CD8-positive, alpha-beta memory T cell (primary cell): ENCODE measurements at regions not wholly inside any gene's neighbourhood (a gene's known extent, or its start where the extent isn't known, plus 50 kb on each side); places are given as distances from the start of the nearest gene placed in this dataset.

Experiments used
- CTCF ChIA-PET: fragments of 350-600 bp; sonication (Branson Sonifier 250); formaldehyde crosslinking; loops from one replicate; lab custom pipeline; 2021; ENCODE audit warnings: antibody characterized with exemption; lab: Charles Lee
- POLR2A ChIA-PET: fragments of 350-600 bp; sonication (Branson Sonifier 250); formaldehyde crosslinking; loops from one replicate; lab custom pipeline; 2021; ENCODE audit warnings: antibody characterized with exemption; lab: Charles Lee
- DNase-seq, 5 donors: peaks; one replicate each; pipeline versions ENCODE4 v3.0.0 to v3.0.0-alpha.2; 2020 to 2022; ENCODE audit warnings: mixed read lengths in 1 of 5
- H3K27ac ChIP-seq: one replicate; pipeline ENCODE4 v1.7.0; 2013; ENCODE audit warnings: low read depth, mild to moderate bottlenecking, low read length, moderate library complexity
- H3K27me3 ChIP-seq: 2 replicates; pipeline ENCODE4 v1.7.0; 2013; ENCODE audit warnings: low read length, mild to moderate bottlenecking; ENCODE audit not compliant: insufficient read depth, poor library complexity, severe bottlenecking
- H3K36me3 ChIP-seq: 2 replicates; pipeline ENCODE4 v1.7.0; 2013; ENCODE audit warnings: mild to moderate bottlenecking, low read length, moderate library complexity; ENCODE audit not compliant: insufficient read depth
- H3K4me1 ChIP-seq: 2 replicates; pipeline ENCODE4 v1.7.0; 2013; ENCODE audit warnings: mild to moderate bottlenecking, low read length, moderate library complexity; ENCODE audit not compliant: insufficient read depth
- H3K4me3 ChIP-seq: 2 replicates; pipeline ENCODE4 v1.7.0; 2013; ENCODE audit warnings: mild to moderate bottlenecking, low read length
- H3K9me3 ChIP-seq: 2 replicates; pipeline ENCODE4 v1.7.0; 2013; ENCODE audit warnings: mild to moderate bottlenecking, low read length
- H3K27ac Mint-ChIP-seq, 8 donors: one replicate each; pipeline ENCODE4 v1.8.0; 2020 to 2021; ENCODE audit warnings: mixed read lengths in 8 of 8, mild to moderate bottlenecking in 6 of 8, inconsistent platforms in 3 of 8, moderate library complexity in 3 of 8
- H3K27me3 Mint-ChIP-seq, 2 donors: one replicate each; pipeline ENCODE4 v1.8.0; 2020 to 2021; ENCODE audit warnings: mixed read lengths in 2 of 2, mild to moderate bottlenecking in 1 of 2, moderate library complexity in 1 of 2
- H3K36me3 Mint-ChIP-seq, 3 donors: one replicate each; pipeline ENCODE4 v1.8.0; 2020 to 2021; ENCODE audit warnings: mixed read lengths in 3 of 3, inconsistent platforms in 1 of 3, mild to moderate bottlenecking in 1 of 3
- H3K4me1 Mint-ChIP-seq, 3 donors: one replicate each; pipeline ENCODE4 v1.8.0; 2020 to 2021; ENCODE audit warnings: mixed read lengths in 3 of 3, inconsistent platforms in 1 of 3, mild to moderate bottlenecking in 1 of 3
- H3K4me3 Mint-ChIP-seq, 7 donors: one replicate each; pipeline ENCODE4 v1.8.0; 2020 to 2021; ENCODE audit warnings: mixed read lengths in 7 of 7, mild to moderate bottlenecking in 6 of 7, moderate library complexity in 4 of 7, inconsistent platforms in 2 of 7
- H3K9me3 Mint-ChIP-seq, 5 donors: one replicate each; pipeline ENCODE4 v1.8.0; 2020 to 2022; ENCODE audit warnings: mixed read lengths in 5 of 5, mild to moderate bottlenecking in 3 of 5, moderate library complexity in 2 of 5, inconsistent platforms in 1 of 5

DNA sequence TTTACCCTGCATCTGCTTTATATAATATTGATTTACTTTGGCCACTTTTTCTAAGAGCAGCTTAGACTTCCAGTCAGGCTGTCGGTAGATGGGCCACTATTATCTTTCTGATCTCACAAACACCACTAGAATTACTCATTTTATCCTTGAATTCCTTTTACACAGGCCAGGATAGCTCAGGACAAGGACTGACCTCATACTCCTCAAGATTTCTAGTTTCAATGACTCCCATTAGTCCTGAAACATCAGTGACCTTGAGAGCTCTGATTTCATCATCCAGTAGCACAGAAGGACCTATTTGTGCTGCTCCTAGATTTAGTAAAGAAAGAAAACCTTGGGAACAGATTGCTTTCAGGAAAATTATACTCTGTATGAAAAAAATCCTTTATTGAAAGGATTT, 727.9 kb upstream of the PTPRD start:
- DNase-seq, result no peak
- Mint-ChIP-seq H3K27me3 (no peaks in the 10 kb centered on the region), H3K27ac (no peak overlapping the region), H3K4me3 (no peak overlapping the region), H3K4me1 (peaks cover 0 to 3% (median 0%) of the 10 kb centered on the region in 3 donors), H3K9me3 (peaks cover 4 to 32% (median 18%) of the 10 kb centered on the region in 5 donors), H3K36me3 (no peaks in the 10 kb centered on the region)
- Histone ChIP-seq H3K27ac (no peak overlapping the region), H3K36me3 (no peaks in the 10 kb centered on the region), H3K4me3 (no peak overlapping the region), H3K27me3 (no peaks in the 10 kb centered on the region), H3K9me3 (no peaks in the 10 kb centered on the region), H3K4me1 (no peaks in the 10 kb centered on the region)
- POLR2A ChIA-PET, result no interaction called here
- CTCF ChIA-PET, result no interaction called here

DNA sequence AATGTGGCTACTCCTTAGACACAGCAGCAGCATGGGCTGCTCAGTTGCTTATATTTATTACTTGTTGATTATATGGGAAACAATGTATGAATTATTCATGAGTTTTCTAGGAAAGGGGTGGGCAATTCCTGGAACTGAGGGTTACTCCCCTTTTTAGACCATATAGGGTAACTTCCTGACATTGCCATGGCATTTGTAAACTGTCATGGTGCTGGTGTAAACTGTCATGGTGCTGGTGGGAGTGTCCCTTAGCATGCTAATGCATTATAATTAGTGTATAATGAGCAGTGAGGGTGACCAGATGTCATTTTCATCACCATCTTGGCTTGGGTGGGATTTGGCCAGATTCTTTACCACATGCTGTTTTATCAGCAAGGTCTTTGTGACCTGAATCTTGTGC, 734.6 kb upstream of the PTPRD start:
- Mint-ChIP-seq H3K4me1 (no peaks in the 10 kb centered on the region), H3K9me3 (peaks cover 14 to 38% (median 17%) of the 10 kb centered on the region in 5 donors), H3K27ac (no peak overlapping the region), H3K36me3 (no peaks in the 10 kb centered on the region), H3K27me3 (no peaks in the 10 kb centered on the region), H3K4me3 (no peak overlapping the region)
- Histone ChIP-seq H3K27me3 (no peaks in the 10 kb centered on the region), H3K36me3 (no peaks in the 10 kb centered on the region), H3K27ac (no peak overlapping the region), H3K4me1 (no peaks in the 10 kb centered on the region), H3K9me3 (no peaks in the 10 kb centered on the region), H3K4me3 (no peak overlapping the region)
- CTCF ChIA-PET, result no interaction called here
- POLR2A ChIA-PET, result no interaction called here
- no peak for DNase-seq

GRCh38 chr9:11348366-11348765, 735.6 kb upstream of the PTPRD start:
- no peaks in the 10 kb centered on the region for H3K4me1 Mint-ChIP-seq
- ChIA-PET CTCF (no interaction called here), POLR2A (no interaction called here)
- no peak overlapping the region for H3K27ac ChIP-seq
- no peaks in the 10 kb centered on the region for H3K27me3 Mint-ChIP-seq
- no peak for DNase-seq
- H3K4me1 ChIP-seq, result no peaks in the 10 kb centered on the region
- H3K4me3 ChIP-seq, result no peak overlapping the region
- H3K27ac Mint-ChIP-seq, result no peak overlapping the region
- H3K36me3 ChIP-seq, result no peaks in the 10 kb centered on the region
- H3K9me3 Mint-ChIP-seq, result peaks cover 17 to 41% (median 18%) of the 10 kb centered on the region in 5 donors
- no peaks in the 10 kb centered on the region for H3K27me3 ChIP-seq
- H3K36me3 Mint-ChIP-seq, result no peaks in the 10 kb centered on the region
- H3K4me3 Mint-ChIP-seq, result no peak overlapping the region
- H3K9me3 ChIP-seq, result no peaks in the 10 kb centered on the region

- no peaks in the 10 kb centered on the region for H3K36me3 ChIP-seq
- H3K4me1 ChIP-seq, result no peaks in the 10 kb centered on the region
- no peak for DNase-seq
- H3K27me3 ChIP-seq, result no peaks in the 10 kb centered on the region
- ChIA-PET CTCF (no interaction called here), POLR2A (no interaction called here)
- no peak overlapping the region for H3K27ac ChIP-seq
- no peak overlapping the region for H3K4me3 ChIP-seq
- no peaks in the 10 kb centered on the region for H3K4me1 Mint-ChIP-seq
- no peaks in the 10 kb centered on the region for H3K27me3 Mint-ChIP-seq
- H3K4me3 Mint-ChIP-seq, result no peak overlapping the region
- H3K36me3 Mint-ChIP-seq, result no peaks in the 10 kb centered on the region
- no peaks in the 10 kb centered on the region for H3K9me3 ChIP-seq
- H3K9me3 Mint-ChIP-seq, result peaks cover 17 to 41% (median 18%) of the 10 kb centered on the region in 5 donors
- no peak overlapping the region for H3K27ac Mint-ChIP-seq
These were observed 736.4 kb upstream of the PTPRD start for GRCh38 chr9:11349187-11349586.

- Histone ChIP-seq H3K27me3 (no peaks in the 10 kb centered on the region), H3K27ac (no peak overlapping the region), H3K4me1 (no peaks in the 10 kb centered on the region), H3K36me3 (no peaks in the 10 kb centered on the region), H3K9me3 (no peaks in the 10 kb centered on the region), H3K4me3 (no peak overlapping the region)
- H3K27me3 Mint-ChIP-seq, result no peaks in the 10 kb centered on the region
- no peaks in the 10 kb centered on the region for H3K4me1 Mint-ChIP-seq
- POLR2A ChIA-PET, result no interaction called here
- H3K36me3 Mint-ChIP-seq, result no peaks in the 10 kb centered on the region
- no peak for DNase-seq
- CTCF ChIA-PET, result no interaction called here
- no peak overlapping the region for H3K4me3 Mint-ChIP-seq
- H3K9me3 Mint-ChIP-seq, result peaks cover 13 to 45% (median 20%) of the 10 kb centered on the region in 5 donors
- H3K27ac Mint-ChIP-seq, result no peak overlapping the region
These were observed 739.8 kb upstream of the PTPRD start for GRCh38 chr9:11352612-11353011.

GRCh38 chr9:11356067-11356466, 743.3 kb upstream of the PTPRD start:
- H3K36me3 Mint-ChIP-seq, result no peaks in the 10 kb centered on the region
- Histone ChIP-seq H3K9me3 (no peaks in the 10 kb centered on the region), H3K27ac (no peak overlapping the region), H3K36me3 (no peaks in the 10 kb centered on the region), H3K4me1 (no peaks in the 10 kb centered on the region), H3K27me3 (no peaks in the 10 kb centered on the region), H3K4me3 (no peak overlapping the region)
- no peak for DNase-seq
- H3K27ac Mint-ChIP-seq, result no peak overlapping the region
- no peaks in the 10 kb centered on the region for H3K27me3 Mint-ChIP-seq
- no peaks in the 10 kb centered on the region for H3K4me1 Mint-ChIP-seq
- peaks cover 5 to 46% (median 11%) of the 10 kb centered on the region in 5 donors for H3K9me3 Mint-ChIP-seq
- ChIA-PET CTCF (no interaction called here), POLR2A (no interaction called here)
- H3K4me3 Mint-ChIP-seq, result no peak overlapping the region

DNA sequence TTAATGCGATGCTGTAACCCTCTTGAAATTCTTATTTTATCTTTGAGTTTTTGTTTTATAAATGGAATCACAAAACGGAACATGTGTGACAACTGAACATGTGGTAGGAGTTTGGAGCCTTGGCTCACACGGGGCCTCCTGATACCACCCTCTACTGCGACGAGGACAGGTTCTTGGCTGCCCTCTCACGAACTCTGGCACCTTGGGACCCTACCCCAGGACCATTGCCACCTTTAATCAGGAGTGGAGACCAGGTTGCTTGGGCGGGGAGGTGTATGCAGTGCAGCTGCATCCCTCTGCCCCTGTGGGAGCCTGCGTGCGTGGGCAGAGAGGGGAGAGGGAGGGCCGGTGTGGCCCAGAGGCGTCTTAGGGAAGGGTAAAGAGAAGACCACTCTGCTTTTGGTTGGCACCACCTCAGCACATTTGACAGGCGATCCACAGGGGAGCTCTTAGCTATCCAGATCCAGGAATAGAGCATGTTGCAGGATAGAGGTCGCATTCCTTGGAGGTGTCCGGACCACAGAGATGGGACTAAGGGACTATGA, 753.9 kb upstream of the PTPRD start:
- no peaks in the 10 kb centered on the region for H3K9me3 ChIP-seq
- H3K4me3 ChIP-seq, result no peak overlapping the region
- Mint-ChIP-seq H3K4me1 (no peaks in the 10 kb centered on the region), H3K9me3 (peaks cover 3 to 60% (median 10%) of the 10 kb centered on the region in 5 donors), H3K4me3 (no peak overlapping the region), H3K27ac (no peak overlapping the region), H3K27me3 (no peaks in the 10 kb centered on the region), H3K36me3 (peaks cover 0 to 1% (median 0%) of the 10 kb centered on the region in 3 donors)
- ChIA-PET POLR2A (no interaction called here), CTCF (no interaction called here)
- no peaks in the 10 kb centered on the region for H3K36me3 ChIP-seq
- no peak for DNase-seq
- no peak overlapping the region for H3K27ac ChIP-seq
- H3K4me1 ChIP-seq, result no peaks in the 10 kb centered on the region
- no peaks in the 10 kb centered on the region for H3K27me3 ChIP-seq

- H3K36me3 ChIP-seq, result no peaks in the 10 kb centered on the region
- CTCF ChIA-PET, result no interaction called here
- no peak for DNase-seq
- no peak overlapping the region for H3K4me3 ChIP-seq
- no peaks in the 10 kb centered on the region for H3K4me1 ChIP-seq
- Mint-ChIP-seq H3K27me3 (no peaks in the 10 kb centered on the region), H3K9me3 (peaks cover 7 to 28% (median 20%) of the 10 kb centered on the region in 5 donors), H3K4me1 (no peaks in the 10 kb centered on the region), H3K27ac (no peak overlapping the region), H3K4me3 (no peak overlapping the region), H3K36me3 (peaks cover 0 to 4% (median 3%) of the 10 kb centered on the region in 3 donors)
- POLR2A ChIA-PET, result no interaction called here
- H3K27ac ChIP-seq, result no peak overlapping the region
- H3K27me3 ChIP-seq, result no peaks in the 10 kb centered on the region
- no peaks in the 10 kb centered on the region for H3K9me3 ChIP-seq
These were observed 762.1 kb upstream of the PTPRD start for GRCh38 chr9:11374926-11375325.
